ENCODE measurements at regions not wholly inside any gene's neighbourhood (a gene's known extent, or its start where the extent isn't known, plus 50 kb on each side); places are given as distances from the start of the nearest gene placed in this dataset.

GRCh38 chrY:15510288-15510687 is 986.0 kb downstream of the NLGN4Y start:
- DNase-seq (ENCODE audit: low read depth in 3 of 3), result no peak

- no peak for DNase-seq (ENCODE audit: low read depth in 3 of 3)
These were observed 986.8 kb downstream of the NLGN4Y start for GRCh38 chrY:15510984-15511650.

- DNase-seq (ENCODE audit: low read depth in 3 of 3), result no peak
These were observed 1010.8 kb downstream of the NLGN4Y start for GRCh38 chrY:15535131-15535530.

- no peak for DNase-seq (ENCODE audit: low read depth in 3 of 3)
These were observed 1011.6 kb downstream of the NLGN4Y start for GRCh38 chrY:15535784-15536511.

- no peak for DNase-seq (ENCODE audit: low read depth in 3 of 3)
These were observed 1016.2 kb downstream of the NLGN4Y start for GRCh38 chrY:15540516-15540915.

GRCh38 chrY:15546177-15546754 is 1021.9 kb downstream of the NLGN4Y start:
- DNase-seq (ENCODE audit: low read depth in 3 of 3), result no peak

GRCh38 chrY:15552074-15552473 is 1027.7 kb downstream of the NLGN4Y start:
- no peak for DNase-seq (ENCODE audit: low read depth in 3 of 3)

GRCh38 chrY:15554991-15555390 is 1030.7 kb downstream of the NLGN4Y start:
- DNase-seq (ENCODE audit: low read depth in 3 of 3), result no peak

- DNase-seq (ENCODE audit: low read depth in 3 of 3), result no peak
These were observed 1034.8 kb downstream of the NLGN4Y start for GRCh38 chrY:15559169-15559568.

- DNase-seq (ENCODE audit: low read depth in 3 of 3), result no peak
These were observed 1036.5 kb downstream of the NLGN4Y start for GRCh38 chrY:15560840-15561239.

- DNase-seq (ENCODE audit: low read depth in 3 of 3), result no peak
These were observed 1037.4 kb downstream of the NLGN4Y start for GRCh38 chrY:15561501-15562289.

- DNase-seq (ENCODE audit: low read depth in 3 of 3), result no peak
These were observed 1053.6 kb downstream of the NLGN4Y start for GRCh38 chrY:15577886-15578285.

- DNase-seq (ENCODE audit: low read depth in 3 of 3), result no peak
These were observed 1054.4 kb downstream of the NLGN4Y start for GRCh38 chrY:15578761-15579160.

GRCh38 chrY:15579245-15579644 is 1054.9 kb downstream of the NLGN4Y start:
- no peak for DNase-seq (ENCODE audit: low read depth in 3 of 3)

- no peak for DNase-seq (ENCODE audit: low read depth in 3 of 3)
These were observed 1058.8 kb downstream of the NLGN4Y start for GRCh38 chrY:15583111-15583510.

GRCh38 chrY:15592957-15593356 is 1068.6 kb downstream of the NLGN4Y start:
- DNase-seq (ENCODE audit: low read depth in 3 of 3), result no peak

GRCh38 chrY:15593476-15594160 is 1069.3 kb downstream of the NLGN4Y start:
- DNase-seq (ENCODE audit: low read depth in 3 of 3), result no peak

GRCh38 chrY:15594179-15594578 is 1069.8 kb downstream of the NLGN4Y start:
- no peak for DNase-seq (ENCODE audit: low read depth in 3 of 3)

- DNase-seq (ENCODE audit: low read depth in 3 of 3), result no peak
These were observed 1076.2 kb downstream of the NLGN4Y start for GRCh38 chrY:15600565-15600964.

GRCh38 chrY:15624370-15624769 is 1100.0 kb downstream of the NLGN4Y start:
- no peak for DNase-seq (ENCODE audit: low read depth in 3 of 3)

GRCh38 chrY:15624928-15625327 is 1100.6 kb downstream of the NLGN4Y start:
- no peak for DNase-seq (ENCODE audit: low read depth in 3 of 3)

GRCh38 chrY:15648198-15648597 is 1123.9 kb downstream of the NLGN4Y start:
- no peak for DNase-seq (ENCODE audit: low read depth in 3 of 3)

Data from stimulated activated CD4-positive, alpha-beta T cell treated with anti-CD3 and anti-CD28 coated beads, TNF-alpha, amount 100 ng/mL, for 48 hours (primary cell).